ENCODE measurements at regions not wholly inside any gene's neighbourhood (a gene's known extent, or its start where the extent isn't known, plus 50 kb on each side); places are given as distances from the start of the nearest gene placed in this dataset.
A peak's percentile ranks its signal among the peaks of the same experiment; 100 is the strongest.

DNA sequence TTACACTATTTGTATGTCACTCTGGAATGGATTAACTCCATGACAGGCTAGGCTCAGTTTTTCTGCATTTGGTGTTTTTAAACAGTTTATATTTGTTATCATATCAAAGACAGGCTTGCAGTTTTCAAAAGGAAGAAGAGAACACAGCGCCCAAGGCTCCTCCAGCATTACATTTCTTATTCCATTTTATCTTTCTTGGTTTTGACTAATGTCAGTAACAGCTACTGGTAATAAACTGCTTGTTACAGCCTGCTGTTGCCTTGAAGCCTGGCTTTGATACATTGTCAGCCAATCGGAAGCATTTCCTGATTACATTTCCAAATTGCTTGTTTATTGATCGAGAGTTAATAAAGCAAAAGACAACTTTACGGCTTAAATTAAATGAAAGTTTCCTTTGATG is 166.0 kb upstream of the MDFIC start:
- no peaks in the 10 kb centered on the region for H3K79me2 ChIP-seq (ENCODE audit: control insufficient read depth, insufficient read depth, low read length)
- H3K4me3 ChIP-seq (replicated peaks in 1 of 3; ENCODE audit: insufficient read depth in 1 of 3, low read depth in 1 of 3, low read length in 3 of 3), result no peak overlapping the region
- no peaks in the 10 kb centered on the region for H3K9me3 ChIP-seq (replicated peaks; ENCODE audit: control insufficient read depth, insufficient read depth, low read length)
- no peaks in the 10 kb centered on the region for H4K20me1 ChIP-seq (replicated peaks; ENCODE audit: control insufficient read depth, extremely low read depth, insufficient read depth, low read length)
- intact Hi-C loops (cut with micrococcal nuclease), result no loop called here
- DNase-seq (ENCODE audit: low read depth, low spot score) (no peak), FAIRE-seq (peak; percentile 15)
- ChIA-PET POLR2A (no interaction called here), CTCF (interaction anchor here (1.0 kb wide), 1 partner anchor 17 kb away, joined by 3 read pairs; no protein-coding TSS in a partner anchor)
- H3K9me1 ChIP-seq (replicated peaks; ENCODE audit: control insufficient read depth, extremely low read depth, insufficient read depth, low read length), result no peaks in the 10 kb centered on the region
- H2AFZ ChIP-seq (ENCODE audit: low read depth, low read length), result no peak overlapping the region
- no peaks in the 10 kb centered on the region for H3K27me3 ChIP-seq (ENCODE audit: control insufficient read depth in 2 of 2, insufficient read depth in 2 of 2, low read length in 2 of 2)
- no peak overlapping the region for H3K9ac ChIP-seq (replicated peaks; ENCODE audit: extremely low read depth, insufficient read depth, low read length)
- no peak for TF ChIP-seq JUN (IDR thresholded peaks at IDR 0.05; ENCODE audit: borderline replicate concordance, insufficient read depth, insufficient read length, low read depth)
- no peak for TF ChIP-seq GATA2 (IDR thresholded peaks at IDR 0.05; ENCODE audit: insufficient read depth, insufficient read length, low read depth, low read length)
- no peak for TF ChIP-seq POLR2AphosphoS5 (IDR thresholded peaks at IDR 0.05; ENCODE audit: insufficient read depth, low read depth, low read length)
- no peak for TF ChIP-seq MYC (IDR thresholded peaks at IDR 0.05; ENCODE audit: low read depth, low read length)
- TF ChIP-seq, protein P1, sequence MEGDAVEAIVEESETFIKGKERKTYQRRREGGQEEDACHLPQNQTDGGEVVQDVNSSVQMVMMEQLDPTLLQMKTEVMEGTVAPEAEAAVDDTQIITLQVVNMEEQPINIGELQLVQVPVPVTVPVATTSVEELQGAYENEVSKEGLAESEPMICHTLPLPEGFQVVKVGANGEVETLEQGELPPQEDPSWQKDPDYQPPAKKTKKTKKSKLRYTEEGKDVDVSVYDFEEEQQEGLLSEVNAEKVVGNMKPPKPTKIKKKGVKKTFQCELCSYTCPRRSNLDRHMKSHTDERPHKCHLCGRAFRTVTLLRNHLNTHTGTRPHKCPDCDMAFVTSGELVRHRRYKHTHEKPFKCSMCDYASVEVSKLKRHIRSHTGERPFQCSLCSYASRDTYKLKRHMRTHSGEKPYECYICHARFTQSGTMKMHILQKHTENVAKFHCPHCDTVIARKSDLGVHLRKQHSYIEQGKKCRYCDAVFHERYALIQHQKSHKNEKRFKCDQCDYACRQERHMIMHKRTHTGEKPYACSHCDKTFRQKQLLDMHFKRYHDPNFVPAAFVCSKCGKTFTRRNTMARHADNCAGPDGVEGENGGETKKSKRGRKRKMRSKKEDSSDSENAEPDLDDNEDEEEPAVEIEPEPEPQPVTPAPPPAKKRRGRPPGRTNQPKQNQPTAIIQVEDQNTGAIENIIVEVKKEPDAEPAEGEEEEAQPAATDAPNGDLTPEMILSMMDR (IDR thresholded peaks at IDR 0.05; ENCODE audit: extremely low read depth in 1 of 2, insufficient read depth in 1 of 2, low read depth in 1 of 2, low read length in 2 of 2), result no peak
- no peak for TF ChIP-seq EZH2 (IDR thresholded peaks at IDR 0.05; ENCODE audit: borderline replicate concordance, low read depth, low read length, severe bottlenecking)
- TF ChIP-seq, protein P2, sequence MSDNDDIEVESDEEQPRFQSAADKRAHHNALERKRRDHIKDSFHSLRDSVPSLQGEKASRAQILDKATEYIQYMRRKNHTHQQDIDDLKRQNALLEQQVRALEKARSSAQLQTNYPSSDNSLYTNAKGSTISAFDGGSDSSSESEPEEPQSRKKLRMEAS (IDR thresholded peaks at IDR 0.05; ENCODE audit: insufficient read depth, insufficient read length), result no peak
- TF ChIP-seq POLR2A (IDR thresholded peaks at IDR 0.05; ENCODE audit: low read depth, low read length), result no peak
- TF ChIP-seq FOS (IDR thresholded peaks at IDR 0.05; ENCODE audit: borderline replicate concordance, insufficient read depth, low read length), result no peak
- H3K4me2 ChIP-seq (ENCODE audit: insufficient read depth, low read length), result no peak overlapping the region
- no peaks in the 10 kb centered on the region for H3K36me3 ChIP-seq (ENCODE audit: control insufficient read depth in 2 of 2, extremely low read depth in 1 of 2, insufficient read depth in 2 of 2, low read length in 2 of 2)
- dilution Hi-C loops (cut with MboI; ENCODE audit: extremely low pct_ligation_motif_present, low sequenced_read_pairs), result no loop called here
- no TSS peak for BruUV-seq (replicated peaks)
- no peak overlapping the region for H3K27ac ChIP-seq (ENCODE audit: insufficient read depth, low read depth, low read length)
- no peaks in the 10 kb centered on the region for H3K4me1 ChIP-seq (ENCODE audit: control insufficient read depth, extremely low read depth, insufficient read depth, low read length)

Measured in endothelial cell of umbilical vein (primary cell).